ENCODE measurements at regions not wholly inside any gene's neighbourhood (a gene's known extent, or its start where the extent isn't known, plus 50 kb on each side); places are given as distances from the start of the nearest gene placed in this dataset.

DNA sequence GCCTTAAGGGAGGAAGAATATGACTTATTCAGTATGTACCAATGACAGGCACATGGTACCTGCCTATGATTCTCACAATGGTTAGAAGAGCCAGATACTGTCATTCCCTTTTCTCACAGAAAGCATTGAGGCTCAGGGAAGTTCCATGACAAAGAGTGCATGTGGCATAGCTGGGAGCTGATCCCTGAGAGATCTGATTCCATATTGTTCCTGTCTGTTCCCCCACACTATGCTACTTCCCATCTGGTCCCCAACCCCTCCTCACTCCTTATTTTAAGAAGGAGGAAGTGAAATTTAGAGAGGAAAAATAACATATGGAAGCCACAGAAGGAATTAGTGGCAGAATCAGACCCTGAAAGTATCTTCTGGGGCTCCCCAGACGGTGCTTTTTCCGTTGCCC, 500.0 kb downstream of the PLPP3 start:
- 93 to 97% (median 96%) methylated on average over 2 of the region's 2 CpGs for WGBS, 3 donors
- Histone ChIP-seq H3K27me3 (no peaks in the 10 kb centered on the region), H3K27ac (no peak overlapping the region), H3K4me3 (no peak overlapping the region), H3K4me1 (ENCODE audit: insufficient read depth) (peaks cover 5% of the 10 kb centered on the region), H3K9me3 (no peaks in the 10 kb centered on the region), H3K36me3 (no peaks in the 10 kb centered on the region)
- DNase-seq = no peak
- TF ChIP-seq, protein P1, sequence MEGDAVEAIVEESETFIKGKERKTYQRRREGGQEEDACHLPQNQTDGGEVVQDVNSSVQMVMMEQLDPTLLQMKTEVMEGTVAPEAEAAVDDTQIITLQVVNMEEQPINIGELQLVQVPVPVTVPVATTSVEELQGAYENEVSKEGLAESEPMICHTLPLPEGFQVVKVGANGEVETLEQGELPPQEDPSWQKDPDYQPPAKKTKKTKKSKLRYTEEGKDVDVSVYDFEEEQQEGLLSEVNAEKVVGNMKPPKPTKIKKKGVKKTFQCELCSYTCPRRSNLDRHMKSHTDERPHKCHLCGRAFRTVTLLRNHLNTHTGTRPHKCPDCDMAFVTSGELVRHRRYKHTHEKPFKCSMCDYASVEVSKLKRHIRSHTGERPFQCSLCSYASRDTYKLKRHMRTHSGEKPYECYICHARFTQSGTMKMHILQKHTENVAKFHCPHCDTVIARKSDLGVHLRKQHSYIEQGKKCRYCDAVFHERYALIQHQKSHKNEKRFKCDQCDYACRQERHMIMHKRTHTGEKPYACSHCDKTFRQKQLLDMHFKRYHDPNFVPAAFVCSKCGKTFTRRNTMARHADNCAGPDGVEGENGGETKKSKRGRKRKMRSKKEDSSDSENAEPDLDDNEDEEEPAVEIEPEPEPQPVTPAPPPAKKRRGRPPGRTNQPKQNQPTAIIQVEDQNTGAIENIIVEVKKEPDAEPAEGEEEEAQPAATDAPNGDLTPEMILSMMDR (IDR thresholded peaks at IDR 0.05) = no peak
- TF ChIP-seq POLR2A (IDR thresholded peaks at IDR 0.05) (no peak), EP300 (IDR thresholded peaks at IDR 0.05) (no peak)
- intact Hi-C loops (cut with DNase I) = no loop called here

DNA sequence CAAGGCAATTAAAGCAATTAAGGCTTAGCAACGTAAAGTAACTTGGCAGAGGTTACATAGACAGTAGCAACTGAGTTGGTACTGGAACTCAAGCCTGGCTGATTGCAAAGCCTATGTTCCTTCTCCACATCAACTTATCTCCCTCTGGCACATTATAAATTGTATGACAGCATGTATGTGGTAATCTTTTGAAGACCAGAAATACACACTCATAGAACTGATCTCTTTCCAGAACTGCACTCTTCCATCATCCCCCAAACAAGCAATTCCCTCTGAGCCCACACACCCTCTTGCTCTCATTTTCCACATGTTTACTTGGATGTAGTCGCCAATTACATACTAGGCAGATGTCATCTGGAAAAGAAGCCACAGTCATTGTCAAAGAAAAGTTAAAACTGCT, 502.2 kb downstream of the PLPP3 start:
- TF ChIP-seq EP300 (IDR thresholded peaks at IDR 0.05) (no peak), POLR2A (IDR thresholded peaks at IDR 0.05) (no peak)
- TF ChIP-seq, protein P1 (IDR thresholded peaks at IDR 0.05) = no peak
- intact Hi-C loops (cut with DNase I) = no loop called here
- DNase-seq = no peak
- H3K36me3 ChIP-seq = no peaks in the 10 kb centered on the region
- H3K27ac ChIP-seq = no peak overlapping the region
- 71 to 89% (median 82%) methylated on average over 2 of the region's 2 CpGs for WGBS, 3 donors
- H3K9me3 ChIP-seq = no peaks in the 10 kb centered on the region
- H3K4me3 ChIP-seq = no peak overlapping the region
- H3K27me3 ChIP-seq = no peaks in the 10 kb centered on the region
- peaks cover 16% of the 10 kb centered on the region for H3K4me1 ChIP-seq (ENCODE audit: insufficient read depth)

DNA sequence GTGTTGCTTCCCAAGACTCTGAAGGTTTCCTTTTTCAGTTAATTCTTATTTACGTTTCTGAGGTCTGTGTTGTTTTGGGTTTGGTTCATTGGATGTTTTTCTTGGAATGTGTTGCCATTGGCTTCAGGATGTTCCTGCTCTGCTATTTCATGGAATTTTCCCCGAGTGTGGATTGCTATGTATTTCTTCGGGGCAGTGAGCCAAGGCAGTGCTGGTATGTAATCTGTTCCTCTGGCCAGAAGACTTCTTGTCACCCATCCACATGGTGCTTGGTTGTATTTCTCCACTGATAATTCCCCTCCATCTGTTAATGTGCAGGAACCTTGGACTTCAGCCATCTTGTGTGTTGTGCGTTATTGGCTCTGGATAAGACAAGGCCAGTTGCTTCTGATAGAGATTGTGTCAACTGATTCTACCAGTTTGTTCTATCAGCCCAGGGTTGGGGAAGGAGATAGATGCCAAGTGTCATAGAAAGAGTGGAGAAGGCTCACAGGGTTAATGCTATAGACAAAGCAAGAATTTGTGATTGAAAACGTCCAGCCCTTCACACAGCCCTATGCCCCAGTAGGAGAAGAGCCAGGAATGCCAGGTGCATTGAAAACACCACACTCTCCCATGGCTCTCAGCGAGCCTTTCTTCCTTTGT, 505.2 kb downstream of the PLPP3 start:
- H3K27ac ChIP-seq = peak overlapping the region in 1 of 2 donors; percentile 67
- H3K27me3 ChIP-seq = no peaks in the 10 kb centered on the region
- no peak overlapping the region for H3K4me3 ChIP-seq
- H3K36me3 ChIP-seq = no peaks in the 10 kb centered on the region
- 1 to 6% (median 4%) methylated on average over 6 of the region's 6 CpGs for WGBS, 3 donors
- TF ChIP-seq, protein P1 (IDR thresholded peaks at IDR 0.05) = no peak
- peak; percentile 26 for TF ChIP-seq EP300 (IDR thresholded peaks at IDR 0.05)
- H3K4me1 ChIP-seq (ENCODE audit: insufficient read depth) = peaks cover 13% of the 10 kb centered on the region
- intact Hi-C loops (cut with DNase I) = no loop called here
- peak; percentile 59 to 82 (median 81) for DNase-seq
- no peaks in the 10 kb centered on the region for H3K9me3 ChIP-seq

DNA sequence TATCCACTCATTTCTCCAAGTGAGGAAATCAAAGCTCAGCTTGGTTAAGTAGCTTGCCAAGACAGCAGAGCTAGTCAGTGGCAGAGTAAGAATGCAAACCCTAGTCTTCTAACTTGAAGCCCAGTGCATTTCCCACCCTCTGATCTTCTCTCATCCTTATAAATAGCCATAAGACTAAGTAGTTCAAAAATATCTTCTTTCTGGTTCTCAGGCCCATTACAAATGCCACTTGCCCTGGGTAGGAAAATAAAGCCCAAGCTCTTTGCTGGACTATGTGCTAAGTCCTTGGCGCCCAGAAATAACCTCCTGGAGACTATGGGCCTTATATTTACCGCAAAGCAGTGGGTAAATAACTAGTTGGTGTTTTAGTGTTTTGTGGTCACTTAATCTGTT, 505.8 kb downstream of the PLPP3 start:
- 10 to 20% (median 15%) methylated on average over 2 of the region's 2 CpGs for WGBS, 3 donors
- H3K27ac ChIP-seq = peak overlapping the region in 1 of 2 donors; percentile 67
- no peak overlapping the region for H3K4me3 ChIP-seq
- DNase-seq = no peak
- H3K4me1 ChIP-seq (ENCODE audit: insufficient read depth) = peaks cover 13% of the 10 kb centered on the region
- no peaks in the 10 kb centered on the region for H3K9me3 ChIP-seq
- no peaks in the 10 kb centered on the region for H3K27me3 ChIP-seq
- no peaks in the 10 kb centered on the region for H3K36me3 ChIP-seq
- TF ChIP-seq POLR2A (IDR thresholded peaks at IDR 0.05) (no peak), EP300 (IDR thresholded peaks at IDR 0.05) (no peak)
- TF ChIP-seq, protein P1 (IDR thresholded peaks at IDR 0.05) = no peak
- intact Hi-C loops (cut with DNase I) = no loop called here

Data from ovary (tissue), 7 donors.